GM21786 (cell line): ENCODE measurements at regions not wholly inside any gene's neighbourhood (a gene's known extent, or its start where the extent isn't known, plus 50 kb on each side); places are given as distances from the start of the nearest gene placed in this dataset.
"Not testable (repeated sequence)": the region's sequence is repeated elsewhere in the genome, so short reads cannot be mapped to it uniquely, and the experiment has no call there.

Experiments
- ATAC-seq: cut with Tn5 transposase; IDR thresholded peaks from one replicate; pipeline ENCODE4 v1.9.1; 2021; ENCODE audit not compliant: unreplicated experiment

DNA sequence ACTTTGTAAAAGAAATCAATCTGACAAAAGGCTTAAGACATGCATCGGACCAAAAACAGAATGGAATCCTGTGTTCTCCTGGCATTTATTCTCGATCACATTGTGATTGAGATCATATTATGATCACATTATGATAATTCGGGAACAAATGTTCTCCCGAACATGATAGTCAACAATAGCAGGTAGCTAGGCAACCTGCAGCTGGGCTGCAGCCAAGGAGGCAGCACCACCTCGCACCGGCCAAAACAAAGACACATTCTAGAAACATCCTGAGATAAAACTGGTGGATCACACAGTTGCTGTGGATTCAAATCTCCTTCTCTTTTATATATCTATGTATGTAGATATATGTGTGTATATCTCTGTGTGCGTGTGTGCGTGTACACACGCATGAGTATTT is 480.6 kb upstream of the CYLC2 start:
- ATAC-seq = no peak

GRCh38 chr9:102507044-102507687 is 488.0 kb upstream of the CYLC2 start:
- no peak for ATAC-seq

GRCh38 chr9:102506406-102506805 is 488.7 kb upstream of the CYLC2 start:
- ATAC-seq = no peak

DNA sequence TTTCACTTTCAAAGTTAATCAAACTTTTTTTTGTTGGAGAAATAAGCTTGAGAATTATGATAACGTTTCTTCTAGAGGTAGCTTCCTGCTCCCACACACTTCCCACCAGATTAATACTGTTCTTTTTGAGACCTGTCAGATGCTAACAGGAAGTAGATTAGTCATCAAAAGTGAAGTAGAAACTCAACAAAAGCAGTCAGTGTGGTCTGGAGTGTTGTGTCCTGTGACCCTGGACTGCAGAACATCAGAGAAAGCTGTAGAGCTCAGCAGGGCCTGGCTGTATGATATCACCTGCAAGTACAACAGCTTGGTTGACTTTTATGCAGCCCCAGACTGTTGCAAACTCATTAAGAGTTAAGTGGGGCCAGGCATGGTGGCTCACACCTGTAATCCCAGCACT is 495.7 kb upstream of the CYLC2 start:
- peak; percentile 69 for ATAC-seq

- ATAC-seq = no peak
These were observed 497.4 kb upstream of the CYLC2 start for GRCh38 chr9:102497709-102498108.

DNA sequence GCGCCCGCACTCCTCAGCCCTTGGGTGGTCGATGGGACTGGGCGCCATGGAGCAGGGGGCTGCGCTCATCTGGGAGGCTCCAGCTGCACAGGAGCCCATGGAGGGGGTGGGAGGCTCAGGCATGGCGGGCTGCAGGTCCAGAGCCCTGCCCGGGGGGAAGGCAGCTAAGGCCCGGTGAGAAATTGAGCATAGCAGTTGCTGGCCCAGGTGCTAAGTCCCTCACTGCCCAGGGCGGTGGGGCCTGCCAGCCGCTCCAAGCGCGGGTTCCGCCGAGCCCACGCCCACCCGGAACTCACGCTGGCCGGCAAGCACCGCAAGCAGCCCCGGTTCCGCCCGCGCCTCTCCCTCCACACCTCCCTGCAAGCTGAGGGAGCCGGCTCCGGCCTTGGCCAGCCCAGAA is 508.2 kb upstream of the CYLC2 start:
- ATAC-seq = not testable (repeated sequence)

GRCh38 chr9:102483651-102484050 is 511.5 kb upstream of the CYLC2 start:
- ATAC-seq = no peak

GRCh38 chr9:102482776-102483175 is 512.4 kb upstream of the CYLC2 start:
- ATAC-seq = no peak

- ATAC-seq = no peak
These were observed 515.9 kb upstream of the CYLC2 start for GRCh38 chr9:102479191-102479590.

DNA sequence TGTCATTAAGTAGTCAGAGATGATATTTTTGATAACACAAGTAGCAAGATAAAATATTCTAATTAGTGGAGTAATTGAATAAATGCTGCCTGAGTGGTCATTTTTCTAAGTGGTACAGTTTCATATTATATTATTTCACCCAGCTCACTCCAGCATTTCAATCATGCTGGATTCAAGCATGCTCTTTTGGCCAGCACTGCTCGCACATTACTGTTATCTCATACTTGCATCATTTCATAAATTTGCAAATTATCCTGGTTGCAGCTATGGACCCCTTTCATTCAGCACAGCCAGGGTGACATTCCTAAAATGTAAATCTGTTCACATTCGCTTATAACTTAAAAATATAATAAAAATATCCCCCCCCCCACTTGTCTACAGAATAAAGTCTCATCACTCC is 520.8 kb upstream of the CYLC2 start:
- no peak for ATAC-seq

- ATAC-seq = not testable (repeated sequence)
These were observed 525.7 kb upstream of the CYLC2 start for GRCh38 chr9:102469430-102469829.

DNA sequence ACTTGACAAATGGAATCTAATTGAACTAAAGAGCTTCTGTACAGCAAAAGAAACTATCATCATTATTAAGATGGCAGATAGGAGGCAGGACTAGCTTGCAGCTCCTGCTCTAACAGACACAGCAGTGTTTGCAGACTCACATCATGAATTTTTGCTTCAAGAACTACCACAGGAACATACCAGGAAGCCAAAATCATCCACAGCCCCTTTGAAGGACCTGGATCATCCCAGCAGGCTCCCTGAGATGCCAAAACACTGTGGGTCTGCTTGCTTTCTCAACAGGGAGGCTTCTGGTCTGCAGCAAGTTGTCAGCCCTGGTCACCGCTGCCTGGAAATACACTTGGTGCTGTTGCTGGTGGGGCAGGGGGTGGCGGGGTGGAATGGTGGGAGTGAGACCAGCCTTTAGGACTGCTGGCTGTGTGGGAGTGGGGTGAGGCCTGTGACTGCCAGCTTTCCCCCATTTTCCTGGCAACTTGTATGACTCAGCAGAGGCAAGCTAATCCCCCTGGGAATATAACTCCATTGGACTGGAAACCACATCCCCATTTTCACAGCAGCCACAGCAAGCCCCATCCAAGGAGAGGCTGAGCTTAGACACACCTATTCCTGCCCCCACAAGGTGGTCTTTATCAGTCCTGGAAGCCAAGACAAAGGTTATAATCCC is 533.8 kb upstream of the CYLC2 start:
- ATAC-seq = no peak

GRCh38 chr9:102459828-102460227 is 535.3 kb upstream of the CYLC2 start:
- ATAC-seq = no peak

GRCh38 chr9:102456562-102456961 is 538.6 kb upstream of the CYLC2 start:
- no peak for ATAC-seq

DNA sequence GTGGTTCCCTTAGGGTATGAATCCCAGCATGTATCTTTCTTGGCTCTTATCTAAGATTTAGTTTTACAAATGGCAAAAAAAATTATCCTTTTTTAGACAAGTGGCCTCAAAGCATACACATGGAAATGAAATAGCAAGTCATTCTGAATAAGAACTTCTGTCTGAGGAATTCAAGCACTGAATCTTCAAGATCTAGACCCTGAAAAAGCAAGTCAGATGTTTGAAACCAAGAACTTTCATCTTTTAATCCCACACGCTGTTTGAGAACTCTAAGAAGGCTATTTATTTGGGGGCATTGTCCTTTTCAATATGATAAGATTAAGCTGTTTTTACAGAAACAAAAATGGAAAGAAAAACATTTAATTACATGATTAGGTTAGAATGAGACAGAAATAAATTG is 549.2 kb upstream of the CYLC2 start:
- ATAC-seq = no peak

DNA sequence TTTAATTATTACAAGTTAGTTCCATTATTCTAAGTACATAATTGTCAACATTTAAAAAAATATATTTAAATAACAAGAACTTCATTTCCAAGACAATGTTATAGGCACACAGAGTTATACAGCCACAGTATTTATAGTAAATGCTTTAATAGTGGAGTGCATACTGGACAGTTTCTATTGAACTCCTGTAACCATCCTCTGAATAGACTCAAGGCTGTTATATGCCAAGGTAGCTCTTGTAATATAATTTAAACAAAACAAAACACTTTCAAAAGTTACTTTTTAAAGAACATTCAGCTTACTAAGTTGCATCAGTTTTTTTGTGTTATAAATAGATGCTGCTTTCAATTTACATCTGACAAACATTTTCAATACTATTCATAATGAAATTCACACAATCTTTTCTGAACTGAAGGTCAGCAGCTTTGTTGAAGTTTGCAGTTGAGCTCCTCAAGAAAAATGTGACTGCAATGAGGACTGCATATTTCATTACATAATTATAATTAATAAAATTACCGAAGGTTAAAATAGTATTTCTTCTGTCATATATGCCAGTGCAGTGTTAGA is 549.9 kb upstream of the CYLC2 start:
- ATAC-seq = peak; percentile 53

- ATAC-seq = no peak
These were observed 555.5 kb upstream of the CYLC2 start for GRCh38 chr9:102439583-102439982.

DNA sequence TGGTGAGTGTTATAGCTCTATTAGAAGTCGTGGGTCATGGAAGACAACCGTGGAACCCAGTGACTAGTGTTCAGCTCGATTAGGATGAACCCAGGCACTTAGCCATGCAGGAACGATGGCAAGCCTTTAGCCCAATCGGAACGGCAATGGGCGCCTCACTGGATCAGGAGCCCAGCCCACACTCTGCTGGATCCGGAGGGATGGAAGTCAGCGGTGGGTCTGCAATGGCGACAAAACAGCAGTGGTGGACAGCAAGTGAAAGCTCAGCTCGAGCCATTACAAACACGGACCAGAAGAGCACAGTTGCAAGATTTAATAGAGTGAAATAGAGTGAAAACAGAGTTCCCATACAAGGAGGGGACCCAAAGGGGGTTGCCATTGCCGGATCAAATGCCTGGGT is 558.5 kb upstream of the CYLC2 start:
- not testable (repeated sequence) for ATAC-seq

GRCh38 chr9:102435427-102435826 is 559.7 kb upstream of the CYLC2 start:
- no peak for ATAC-seq

GRCh38 chr9:102434545-102434944 is 560.6 kb upstream of the CYLC2 start:
- no peak for ATAC-seq

- ATAC-seq = no peak
These were observed 566.8 kb upstream of the CYLC2 start for GRCh38 chr9:102428305-102428704.

DNA sequence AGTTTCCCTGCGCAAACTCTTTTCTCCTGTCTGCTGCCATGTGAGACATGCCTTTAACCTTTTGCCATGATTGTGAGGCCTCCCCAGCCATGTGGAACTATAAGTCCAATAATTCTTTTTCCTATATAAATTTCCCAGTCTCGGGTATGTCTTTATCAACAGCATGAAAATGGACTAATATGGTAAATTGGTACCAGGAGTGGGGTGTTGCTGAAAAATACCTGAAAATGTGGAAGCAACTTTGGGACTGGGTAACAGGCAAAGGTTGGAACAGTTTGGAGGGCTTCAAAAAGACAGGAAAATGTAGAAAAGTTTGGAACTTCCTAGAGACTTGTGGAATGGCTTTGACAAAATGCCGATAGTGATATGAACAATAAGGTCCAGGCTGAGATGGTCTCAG is 578.9 kb upstream of the CYLC2 start:
- not testable (repeated sequence) for ATAC-seq
